ENCODE measurements at regions not wholly inside any gene's neighbourhood (a gene's known extent, or its start where the extent isn't known, plus 50 kb on each side); places are given as distances from the start of the nearest gene placed in this dataset.

DNA sequence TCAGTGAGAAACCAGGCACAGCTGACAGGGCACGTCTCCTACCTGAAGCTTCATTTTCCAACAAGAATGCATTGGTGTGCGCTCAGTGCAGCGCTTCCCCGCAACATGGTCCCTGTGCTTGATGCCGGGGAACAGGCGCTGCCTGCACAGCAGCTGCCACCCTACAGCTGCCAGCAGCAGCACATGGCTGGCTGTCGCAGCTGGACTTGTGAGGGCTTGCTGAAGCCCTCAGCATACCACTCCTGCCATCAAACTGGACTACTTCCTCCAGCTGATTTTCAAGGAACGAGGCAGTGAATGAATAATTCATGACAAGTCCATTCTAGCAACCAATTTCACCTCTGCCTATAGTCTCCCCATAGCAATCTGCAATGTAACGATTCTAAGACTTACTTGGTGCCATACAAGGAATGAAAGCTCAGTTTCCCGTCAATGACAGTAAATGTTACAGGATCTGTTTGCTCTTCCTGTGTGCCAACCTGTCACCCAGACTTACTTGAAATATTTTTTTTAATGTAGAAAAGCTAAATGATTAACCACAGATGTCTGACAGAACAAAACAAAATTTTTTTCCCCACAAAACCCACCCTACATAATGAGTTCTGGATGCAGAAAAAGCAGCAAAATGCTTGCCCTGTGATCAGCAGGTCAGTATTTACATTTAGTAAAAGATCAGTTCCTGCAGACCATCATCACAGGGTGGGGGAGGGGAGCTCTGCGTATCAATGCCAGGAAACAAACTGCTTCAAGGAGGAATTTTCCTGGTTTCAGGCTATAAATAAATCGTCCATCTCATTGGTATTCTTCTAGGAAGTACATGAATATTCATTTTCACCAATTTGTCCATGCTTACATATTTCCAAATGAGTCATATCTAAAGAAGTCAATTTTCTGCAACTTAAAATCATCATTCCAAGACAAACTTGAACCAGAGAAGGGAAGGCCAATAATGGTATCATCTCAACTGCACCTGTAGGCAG is 140.6 kb downstream of the ALOX5 start (continued):
- TF ChIP-seq, protein P1, sequence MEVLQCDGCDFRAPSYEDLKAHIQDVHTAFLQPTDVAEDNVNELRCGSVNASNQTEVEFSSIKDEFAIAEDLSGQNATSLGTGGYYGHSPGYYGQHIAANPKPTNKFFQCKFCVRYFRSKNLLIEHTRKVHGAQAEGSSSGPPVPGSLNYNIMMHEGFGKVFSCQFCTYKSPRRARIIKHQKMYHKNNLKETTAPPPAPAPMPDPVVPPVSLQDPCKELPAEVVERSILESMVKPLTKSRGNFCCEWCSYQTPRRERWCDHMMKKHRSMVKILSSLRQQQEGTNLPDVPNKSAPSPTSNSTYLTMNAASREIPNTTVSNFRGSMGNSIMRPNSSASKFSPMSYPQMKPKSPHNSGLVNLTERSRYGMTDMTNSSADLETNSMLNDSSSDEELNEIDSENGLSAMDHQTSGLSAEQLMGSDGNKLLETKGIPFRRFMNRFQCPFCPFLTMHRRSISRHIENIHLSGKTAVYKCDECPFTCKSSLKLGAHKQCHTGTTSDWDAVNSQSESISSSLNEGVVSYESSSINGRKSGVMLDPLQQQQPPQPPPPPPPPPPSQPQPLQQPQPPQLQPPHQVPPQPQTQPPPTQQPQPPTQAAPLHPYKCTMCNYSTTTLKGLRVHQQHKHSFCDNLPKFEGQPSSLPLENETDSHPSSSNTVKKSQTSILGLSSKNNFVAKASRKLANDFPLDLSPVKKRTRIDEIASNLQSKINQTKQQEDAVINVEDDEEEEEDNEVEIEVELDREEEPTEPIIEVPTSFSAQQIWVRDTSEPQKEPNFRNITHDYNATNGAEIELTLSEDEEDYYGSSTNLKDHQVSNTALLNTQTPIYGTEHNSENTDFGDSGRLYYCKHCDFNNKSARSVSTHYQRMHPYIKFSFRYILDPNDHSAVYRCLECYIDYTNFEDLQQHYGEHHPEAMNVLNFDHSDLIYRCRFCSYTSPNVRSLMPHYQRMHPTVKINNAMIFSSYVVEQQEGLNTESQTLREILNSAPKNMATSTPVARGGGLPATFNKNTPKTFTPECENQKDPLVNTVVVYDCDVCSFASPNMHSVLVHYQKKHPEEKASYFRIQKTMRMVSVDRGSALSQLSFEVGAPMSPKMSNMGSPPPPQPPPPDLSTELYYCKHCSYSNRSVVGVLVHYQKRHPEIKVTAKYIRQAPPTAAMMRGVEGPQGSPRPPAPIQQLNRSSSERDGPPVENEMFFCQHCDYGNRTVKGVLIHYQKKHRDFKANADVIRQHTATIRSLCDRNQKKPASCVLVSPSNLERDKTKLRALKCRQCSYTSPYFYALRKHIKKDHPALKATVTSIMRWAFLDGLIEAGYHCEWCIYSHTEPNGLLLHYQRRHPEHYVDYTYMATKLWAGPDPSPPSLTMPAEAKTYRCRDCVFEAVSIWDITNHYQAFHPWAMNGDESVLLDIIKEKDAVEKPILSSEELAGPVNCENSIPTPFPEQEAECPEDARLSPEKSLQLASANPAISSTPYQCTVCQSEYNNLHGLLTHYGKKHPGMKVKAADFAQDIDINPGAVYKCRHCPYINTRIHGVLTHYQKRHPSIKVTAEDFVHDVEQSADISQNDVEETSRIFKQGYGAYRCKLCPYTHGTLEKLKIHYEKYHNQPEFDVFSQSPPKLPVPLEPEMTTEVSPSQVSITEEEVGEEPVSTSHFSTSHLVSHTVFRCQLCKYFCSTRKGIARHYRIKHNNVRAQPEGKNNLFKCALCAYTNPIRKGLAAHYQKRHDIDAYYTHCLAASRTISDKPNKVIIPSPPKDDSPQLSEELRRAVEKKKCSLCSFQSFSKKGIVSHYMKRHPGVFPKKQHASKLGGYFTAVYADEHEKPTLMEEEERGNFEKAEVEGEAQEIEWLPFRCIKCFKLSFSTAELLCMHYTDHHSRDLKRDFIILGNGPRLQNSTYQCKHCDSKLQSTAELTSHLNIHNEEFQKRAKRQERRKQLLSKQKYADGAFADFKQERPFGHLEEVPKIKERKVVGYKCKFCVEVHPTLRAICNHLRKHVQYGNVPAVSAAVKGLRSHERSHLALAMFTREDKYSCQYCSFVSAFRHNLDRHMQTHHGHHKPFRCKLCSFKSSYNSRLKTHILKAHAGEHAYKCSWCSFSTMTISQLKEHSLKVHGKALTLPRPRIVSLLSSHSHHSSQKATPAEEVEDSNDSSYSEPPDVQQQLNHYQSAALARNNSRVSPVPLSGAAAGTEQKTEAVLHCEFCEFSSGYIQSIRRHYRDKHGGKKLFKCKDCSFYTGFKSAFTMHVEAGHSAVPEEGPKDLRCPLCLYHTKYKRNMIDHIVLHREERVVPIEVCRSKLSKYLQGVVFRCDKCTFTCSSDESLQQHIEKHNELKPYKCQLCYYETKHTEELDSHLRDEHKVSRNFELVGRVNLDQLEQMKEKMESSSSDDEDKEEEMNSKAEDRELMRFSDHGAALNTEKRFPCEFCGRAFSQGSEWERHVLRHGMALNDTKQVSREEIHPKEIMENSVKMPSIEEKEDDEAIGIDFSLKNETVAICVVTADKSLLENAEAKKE (CRISPR knock-in tag; IDR thresholded peaks at IDR 0.05): no peak
- TF ChIP-seq JUNB (IDR thresholded peaks at IDR 0.05; ENCODE audit: unreplicated experiment): no peak
- TF ChIP-seq POLR2AphosphoS5 (IDR thresholded peaks at IDR 0.05; ENCODE audit: low read depth): no peak
- TF ChIP-seq, protein P2, sequence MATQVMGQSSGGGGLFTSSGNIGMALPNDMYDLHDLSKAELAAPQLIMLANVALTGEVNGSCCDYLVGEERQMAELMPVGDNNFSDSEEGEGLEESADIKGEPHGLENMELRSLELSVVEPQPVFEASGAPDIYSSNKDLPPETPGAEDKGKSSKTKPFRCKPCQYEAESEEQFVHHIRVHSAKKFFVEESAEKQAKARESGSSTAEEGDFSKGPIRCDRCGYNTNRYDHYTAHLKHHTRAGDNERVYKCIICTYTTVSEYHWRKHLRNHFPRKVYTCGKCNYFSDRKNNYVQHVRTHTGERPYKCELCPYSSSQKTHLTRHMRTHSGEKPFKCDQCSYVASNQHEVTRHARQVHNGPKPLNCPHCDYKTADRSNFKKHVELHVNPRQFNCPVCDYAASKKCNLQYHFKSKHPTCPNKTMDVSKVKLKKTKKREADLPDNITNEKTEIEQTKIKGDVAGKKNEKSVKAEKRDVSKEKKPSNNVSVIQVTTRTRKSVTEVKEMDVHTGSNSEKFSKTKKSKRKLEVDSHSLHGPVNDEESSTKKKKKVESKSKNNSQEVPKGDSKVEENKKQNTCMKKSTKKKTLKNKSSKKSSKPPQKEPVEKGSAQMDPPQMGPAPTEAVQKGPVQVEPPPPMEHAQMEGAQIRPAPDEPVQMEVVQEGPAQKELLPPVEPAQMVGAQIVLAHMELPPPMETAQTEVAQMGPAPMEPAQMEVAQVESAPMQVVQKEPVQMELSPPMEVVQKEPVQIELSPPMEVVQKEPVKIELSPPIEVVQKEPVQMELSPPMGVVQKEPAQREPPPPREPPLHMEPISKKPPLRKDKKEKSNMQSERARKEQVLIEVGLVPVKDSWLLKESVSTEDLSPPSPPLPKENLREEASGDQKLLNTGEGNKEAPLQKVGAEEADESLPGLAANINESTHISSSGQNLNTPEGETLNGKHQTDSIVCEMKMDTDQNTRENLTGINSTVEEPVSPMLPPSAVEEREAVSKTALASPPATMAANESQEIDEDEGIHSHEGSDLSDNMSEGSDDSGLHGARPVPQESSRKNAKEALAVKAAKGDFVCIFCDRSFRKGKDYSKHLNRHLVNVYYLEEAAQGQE (IDR thresholded peaks at IDR 0.05; ENCODE audit: unreplicated experiment): no peak
- TF ChIP-seq EZH2phosphoT487 (IDR thresholded peaks at IDR 0.05; ENCODE audit: unreplicated experiment): no peak
- no peak for TF ChIP-seq CREB1 (CRISPR knock-in tag; IDR thresholded peaks at IDR 0.05; ENCODE audit: low read depth)
- TF ChIP-seq NANOG (IDR thresholded peaks at IDR 0.05; ENCODE audit: borderline replicate concordance): no peak
- TF ChIP-seq, protein P3, sequence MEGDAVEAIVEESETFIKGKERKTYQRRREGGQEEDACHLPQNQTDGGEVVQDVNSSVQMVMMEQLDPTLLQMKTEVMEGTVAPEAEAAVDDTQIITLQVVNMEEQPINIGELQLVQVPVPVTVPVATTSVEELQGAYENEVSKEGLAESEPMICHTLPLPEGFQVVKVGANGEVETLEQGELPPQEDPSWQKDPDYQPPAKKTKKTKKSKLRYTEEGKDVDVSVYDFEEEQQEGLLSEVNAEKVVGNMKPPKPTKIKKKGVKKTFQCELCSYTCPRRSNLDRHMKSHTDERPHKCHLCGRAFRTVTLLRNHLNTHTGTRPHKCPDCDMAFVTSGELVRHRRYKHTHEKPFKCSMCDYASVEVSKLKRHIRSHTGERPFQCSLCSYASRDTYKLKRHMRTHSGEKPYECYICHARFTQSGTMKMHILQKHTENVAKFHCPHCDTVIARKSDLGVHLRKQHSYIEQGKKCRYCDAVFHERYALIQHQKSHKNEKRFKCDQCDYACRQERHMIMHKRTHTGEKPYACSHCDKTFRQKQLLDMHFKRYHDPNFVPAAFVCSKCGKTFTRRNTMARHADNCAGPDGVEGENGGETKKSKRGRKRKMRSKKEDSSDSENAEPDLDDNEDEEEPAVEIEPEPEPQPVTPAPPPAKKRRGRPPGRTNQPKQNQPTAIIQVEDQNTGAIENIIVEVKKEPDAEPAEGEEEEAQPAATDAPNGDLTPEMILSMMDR (conservative IDR thresholded peaks at IDR 0.05; ENCODE audit: low read depth in 2 of 2): no peak
- TF ChIP-seq ZNF331 (CRISPR knock-in tag; IDR thresholded peaks at IDR 0.05; ENCODE audit: low read depth): no peak
